ENCODE measurements at regions not wholly inside any gene's neighbourhood (a gene's known extent, or its start where the extent isn't known, plus 50 kb on each side); places are given as distances from the start of the nearest gene placed in this dataset.
"Not testable (repeated sequence)": the region's sequence is repeated elsewhere in the genome, so short reads cannot be mapped to it uniquely, and the experiment has no call there.

GRCh38 chr9:7490317-7491108 lies 309.1 kb downstream of the DMAC1 start:
- DNase-seq (ENCODE audit: low spot score), result no peak
- H3K4me3 ChIP-seq, result no peak overlapping the region
- TF ChIP-seq CTCF (IDR thresholded peaks at IDR 0.05), result no peak
- no peak overlapping the region for H3K27ac ChIP-seq

DNA sequence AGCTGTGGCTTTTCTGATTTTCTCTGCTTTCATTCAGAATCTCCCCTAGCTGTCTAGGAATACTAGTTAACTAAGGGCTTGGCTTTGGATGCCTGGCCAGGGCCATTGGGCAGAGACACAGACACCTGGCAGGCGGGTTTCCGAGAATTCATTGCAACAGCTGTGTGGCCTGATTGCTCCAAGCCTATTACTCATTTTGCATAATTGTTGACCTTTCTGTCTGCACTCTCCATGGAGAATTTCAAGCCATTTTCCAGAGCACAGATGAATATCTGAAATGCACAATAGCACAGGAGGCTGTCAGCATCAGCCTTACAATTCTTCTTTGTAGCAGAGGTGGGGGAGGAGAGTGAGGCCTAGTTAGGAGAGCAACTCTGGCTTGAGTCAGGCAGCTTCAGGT lies 310.5 kb downstream of the DMAC1 start:
- no peak for DNase-seq (ENCODE audit: low spot score)
- Histone ChIP-seq H3K4me3 (no peak overlapping the region), H3K27ac (no peak overlapping the region)
- TF ChIP-seq CTCF (IDR thresholded peaks at IDR 0.05), result no peak

DNA sequence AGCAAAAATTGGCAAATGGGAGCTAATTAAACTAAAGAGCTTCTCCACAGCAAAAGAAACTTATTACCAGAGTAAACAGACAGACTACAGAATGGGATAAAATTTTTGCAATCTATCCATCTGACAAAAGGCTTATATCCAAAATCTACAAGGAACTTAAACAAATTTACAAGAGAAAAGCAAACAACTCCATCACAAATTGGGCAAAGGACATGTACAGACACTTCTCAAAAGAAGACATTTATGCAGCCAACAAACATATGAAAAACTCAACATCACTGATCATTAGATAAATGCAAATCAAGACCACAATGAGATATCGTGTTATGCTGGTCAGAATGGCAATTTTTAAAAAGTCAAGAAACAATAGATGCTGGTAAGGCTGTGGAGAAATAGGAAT lies 315.6 kb downstream of the DMAC1 start:
- H3K4me3 ChIP-seq; H3K27ac ChIP-seq; DNase-seq (ENCODE audit: low spot score): not testable (repeated sequence)

- TF ChIP-seq CTCF (IDR thresholded peaks at IDR 0.05), result no peak
- Histone ChIP-seq H3K4me3 (no peak overlapping the region), H3K27ac (no peak overlapping the region)
- DNase-seq (ENCODE audit: low spot score), result no peak
Observed at GRCh38 chr9:7481570-7481969, 318.0 kb downstream of the DMAC1 start.

DNA sequence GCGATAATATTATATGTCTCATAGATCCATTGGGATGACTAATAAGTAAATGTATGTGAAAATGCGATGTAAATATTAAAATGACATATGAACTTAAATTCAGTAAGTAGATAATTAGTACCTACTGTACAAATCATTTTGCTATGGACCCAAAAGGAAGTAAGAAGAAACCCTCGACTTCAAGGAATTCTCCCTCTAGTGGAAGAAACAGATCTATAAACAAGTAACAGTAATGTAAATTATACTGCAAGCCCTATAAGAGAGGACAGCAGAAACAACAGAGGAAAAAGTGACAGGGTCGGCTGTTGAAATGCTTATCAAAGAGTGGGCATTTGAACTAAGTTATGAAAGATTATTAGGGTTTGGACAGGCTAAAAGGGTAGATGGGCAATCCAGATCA lies 320.3 kb downstream of the DMAC1 start:
- no peak for DNase-seq (ENCODE audit: low spot score)
- TF ChIP-seq CTCF (IDR thresholded peaks at IDR 0.05), result no peak
- no peak overlapping the region for H3K4me3 ChIP-seq
- H3K27ac ChIP-seq, result no peak overlapping the region

GRCh38 chr9:7478646-7479045 lies 320.9 kb downstream of the DMAC1 start:
- no peak for DNase-seq (ENCODE audit: low spot score)
- Histone ChIP-seq H3K4me3 (no peak overlapping the region), H3K27ac (no peak overlapping the region)
- TF ChIP-seq CTCF (IDR thresholded peaks at IDR 0.05), result no peak

- no peak overlapping the region for H3K27ac ChIP-seq
- no peak overlapping the region for H3K4me3 ChIP-seq
- DNase-seq (ENCODE audit: low spot score), result no peak
- TF ChIP-seq CTCF (IDR thresholded peaks at IDR 0.05), result no peak
Observed at GRCh38 chr9:7467186-7467585, 332.4 kb downstream of the DMAC1 start.

All from coronary artery (tissue), 2 donors.